H54 (cell line): ENCODE measurements at regions not wholly inside any gene's neighbourhood (a gene's known extent, or its start where the extent isn't known, plus 50 kb on each side); places are given as distances from the start of the nearest gene placed in this dataset.
"Not testable (repeated sequence)": the region's sequence is repeated elsewhere in the genome, so short reads cannot be mapped to it uniquely, and the experiment has no call there.

Source experiments
- DNase-seq: peaks from one replicate; pipeline ENCODE4 v3.0.0; 2011; ENCODE audit warnings: low spot score, mixed read lengths; ENCODE audit not compliant: insufficient read length
- FAIRE-seq: peaks from 3 replicates; lab custom pipeline; 2011; peaks lifted over from hg19 to GRCh38; lab: Jason Lieb, UNC
- POLR2A ChIP-seq: IDR thresholded peaks from 2 replicates; pipeline ENCODE4 v1.6.1; 2011; ENCODE audit warnings: low read depth, mild to moderate bottlenecking, low read length

DNA sequence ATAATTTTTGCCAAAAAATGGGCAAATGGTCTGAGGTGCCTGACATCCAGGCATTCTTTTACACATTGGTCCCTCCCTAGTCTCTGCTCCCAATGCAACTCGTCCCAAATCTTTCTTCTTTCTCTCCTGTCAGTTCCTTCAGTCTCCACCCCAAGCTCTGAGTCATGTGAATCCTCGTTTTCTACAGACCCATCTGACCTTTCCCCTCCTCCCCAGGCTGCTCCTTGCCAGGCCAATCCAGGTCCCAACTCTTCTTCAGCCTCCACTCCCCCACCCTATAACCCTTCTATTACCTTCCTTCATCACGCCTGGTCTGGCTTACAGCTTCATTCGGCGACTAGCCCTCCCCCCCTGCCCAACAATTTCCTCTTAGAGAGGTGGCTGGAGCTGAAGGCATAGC is 55.3 kb downstream of the BBS10 start:
- FAIRE-seq, DNase-seq: not testable (repeated sequence)

DNA sequence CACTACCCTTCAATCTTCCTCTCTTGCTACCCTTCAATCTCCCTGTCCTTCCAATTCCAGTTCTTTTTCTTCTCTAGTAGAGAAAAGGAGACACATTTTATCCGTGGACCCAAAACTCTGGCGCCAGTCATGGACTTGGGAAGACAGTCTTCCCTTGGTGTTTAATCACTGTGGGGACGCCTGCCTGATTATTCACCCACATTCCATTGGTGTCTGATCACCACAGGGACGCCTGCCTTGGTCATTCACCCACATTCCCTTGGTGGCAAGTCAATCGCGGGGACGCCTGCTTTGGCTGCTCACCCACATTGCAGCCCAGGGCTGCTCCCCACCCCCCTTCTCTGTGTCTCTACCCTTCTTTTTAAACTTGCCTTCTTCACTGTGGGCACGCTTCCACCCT is 55.9 kb downstream of the BBS10 start:
- DNase-seq, FAIRE-seq: not testable (repeated sequence)

DNA sequence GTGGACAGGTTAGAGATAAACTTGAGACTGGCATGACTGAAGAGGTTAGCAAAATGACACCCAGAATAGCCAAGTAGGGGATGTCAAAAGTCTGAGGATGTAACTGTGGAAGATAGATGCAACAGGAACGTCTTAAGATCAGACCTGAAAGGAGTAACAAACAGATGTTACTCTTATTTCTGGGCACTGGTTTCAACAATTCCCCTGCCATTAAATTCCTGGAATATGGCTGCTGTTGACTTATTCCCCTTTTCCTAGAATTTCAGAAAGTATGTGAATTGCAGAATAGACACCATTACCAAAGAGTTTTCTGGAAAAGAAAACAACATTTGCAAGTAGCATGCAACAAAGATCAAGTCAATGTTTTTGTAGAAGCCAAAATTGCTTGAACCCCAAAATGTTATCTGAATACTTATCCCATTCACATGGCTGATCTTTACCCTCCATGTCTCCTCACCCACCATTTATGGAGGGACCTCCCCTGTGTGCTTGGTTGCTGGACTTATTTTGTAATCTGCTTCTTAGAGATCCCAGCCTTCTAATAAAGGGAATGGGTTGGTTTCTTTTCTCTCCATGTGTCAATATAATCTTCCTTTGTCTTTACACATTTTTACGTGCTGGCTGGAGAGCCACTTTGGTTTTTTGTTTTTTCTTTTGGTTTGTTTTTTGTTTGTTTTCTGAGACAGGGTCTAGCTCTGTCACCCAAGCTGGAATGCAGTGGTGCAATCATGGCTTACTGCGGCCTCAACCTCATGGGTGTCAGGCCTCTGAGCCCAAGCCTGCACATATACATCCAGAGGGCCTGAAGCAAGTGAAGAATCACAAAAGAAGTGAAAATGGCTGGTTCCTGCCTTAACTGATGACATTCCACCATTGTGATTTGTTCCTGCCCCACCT is 57.0 kb downstream of the BBS10 start:
- no peak for TF ChIP-seq POLR2A
- FAIRE-seq (no peak), DNase-seq (no peak)

DNA sequence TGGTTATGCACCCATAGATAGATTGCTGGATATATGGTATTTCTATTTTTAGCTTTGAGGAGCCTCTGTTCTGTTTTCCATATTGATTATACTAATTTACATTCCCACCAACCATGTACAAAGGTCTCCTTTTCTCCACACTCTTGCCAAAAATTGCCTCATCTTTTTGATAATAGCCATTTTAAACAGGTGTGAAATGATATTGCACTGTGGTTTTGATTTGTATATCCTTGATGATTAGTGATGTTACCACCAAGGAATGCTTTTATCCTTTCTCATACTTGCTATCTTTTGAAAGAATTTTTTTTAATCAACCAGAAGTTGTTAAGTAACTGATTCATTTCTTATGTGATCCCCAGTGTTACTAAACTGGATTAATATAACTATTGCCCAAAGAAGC is 60.0 kb downstream of the BBS10 start:
- TF ChIP-seq POLR2A: no peak
- DNase-seq (no peak), FAIRE-seq (no peak)

DNA sequence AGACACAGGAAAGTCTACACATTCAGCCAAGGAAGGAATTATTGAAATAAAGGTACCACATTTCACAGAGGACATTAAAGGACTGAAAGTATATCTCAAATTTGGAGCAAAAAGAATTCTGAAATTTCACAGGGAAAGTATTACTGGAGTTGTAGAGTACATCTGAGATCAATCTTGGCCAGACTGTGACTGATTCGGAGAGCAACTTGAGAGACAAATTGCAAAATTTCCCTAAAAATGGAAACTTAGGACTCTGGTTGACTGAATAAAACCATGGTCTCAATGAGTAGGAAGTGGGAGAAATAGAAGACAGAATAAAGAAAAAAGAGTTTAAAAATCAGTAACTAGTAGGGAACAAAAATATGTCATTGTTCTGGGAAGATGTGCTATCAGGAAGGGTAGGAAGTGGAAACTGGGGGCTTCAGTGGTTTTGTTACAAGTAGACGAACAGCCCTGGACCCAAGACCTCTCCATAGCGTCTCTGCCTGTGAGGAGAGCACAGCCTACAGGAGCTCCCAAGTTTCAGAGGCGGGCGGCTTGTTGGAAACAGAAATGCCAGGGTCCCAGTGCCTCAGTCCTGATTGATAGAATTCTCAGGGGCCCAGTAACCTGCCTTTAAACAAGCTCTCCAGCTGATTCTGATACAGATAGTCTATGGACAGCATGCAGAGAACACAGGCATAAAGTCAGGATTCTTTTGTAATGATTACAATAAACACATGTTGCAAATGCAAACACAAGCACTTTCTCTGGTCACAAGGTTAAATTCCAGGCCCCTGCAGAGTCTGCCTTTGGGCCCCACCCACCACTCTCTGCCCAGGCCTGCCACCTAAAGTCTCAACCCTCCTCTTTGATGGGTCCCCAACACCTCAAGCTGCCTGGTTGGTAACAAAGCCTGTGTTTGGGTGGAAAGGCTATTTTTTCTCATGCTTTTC is 63.1 kb downstream of the BBS10 start:
- DNase-seq (no peak), FAIRE-seq (peak; percentile 73)
- TF ChIP-seq POLR2A: no peak

DNA sequence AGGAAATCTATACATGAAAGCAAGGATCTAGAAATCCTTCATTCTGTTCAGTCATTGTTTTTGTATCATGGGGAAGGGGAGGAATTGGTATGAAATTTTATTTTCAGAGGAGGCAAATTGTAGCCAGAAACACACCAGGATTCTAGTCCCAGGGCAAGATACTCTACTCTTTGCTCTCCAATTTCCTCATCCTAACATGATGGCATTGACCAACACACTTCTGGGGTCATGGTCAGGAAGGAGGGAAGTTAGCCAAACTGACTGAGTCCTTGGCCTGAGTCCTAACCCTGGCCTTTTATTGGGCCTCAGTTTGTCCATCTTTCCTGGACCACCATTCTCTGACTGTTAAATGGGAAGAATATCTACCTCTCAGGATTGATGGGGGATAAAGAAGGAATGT is 65.5 kb downstream of the BBS10 start:
- FAIRE-seq (no peak), DNase-seq (no peak)
- TF ChIP-seq POLR2A: no peak

DNA sequence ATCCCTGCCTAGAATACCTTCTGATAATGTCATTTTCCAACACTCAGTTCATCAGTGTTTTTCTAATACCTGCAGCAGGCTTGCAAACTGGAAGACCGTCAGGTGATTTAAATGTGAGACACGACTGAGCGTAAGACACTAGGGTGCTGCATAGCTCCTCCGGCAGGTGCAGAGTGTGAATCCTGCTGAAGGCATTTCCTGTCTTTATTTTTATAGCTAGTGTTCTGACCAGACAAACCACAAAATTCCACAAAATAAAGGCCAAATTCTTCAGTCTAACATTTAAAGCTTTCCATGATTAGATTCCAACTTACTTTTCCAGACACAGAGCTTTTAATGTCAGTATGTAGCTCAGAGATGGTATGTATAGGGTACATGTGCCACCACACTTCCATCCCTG is 70.7 kb downstream of the BBS10 start:
- no peak for FAIRE-seq
- no peak for TF ChIP-seq POLR2A
- DNase-seq: peak; percentile 27

DNA sequence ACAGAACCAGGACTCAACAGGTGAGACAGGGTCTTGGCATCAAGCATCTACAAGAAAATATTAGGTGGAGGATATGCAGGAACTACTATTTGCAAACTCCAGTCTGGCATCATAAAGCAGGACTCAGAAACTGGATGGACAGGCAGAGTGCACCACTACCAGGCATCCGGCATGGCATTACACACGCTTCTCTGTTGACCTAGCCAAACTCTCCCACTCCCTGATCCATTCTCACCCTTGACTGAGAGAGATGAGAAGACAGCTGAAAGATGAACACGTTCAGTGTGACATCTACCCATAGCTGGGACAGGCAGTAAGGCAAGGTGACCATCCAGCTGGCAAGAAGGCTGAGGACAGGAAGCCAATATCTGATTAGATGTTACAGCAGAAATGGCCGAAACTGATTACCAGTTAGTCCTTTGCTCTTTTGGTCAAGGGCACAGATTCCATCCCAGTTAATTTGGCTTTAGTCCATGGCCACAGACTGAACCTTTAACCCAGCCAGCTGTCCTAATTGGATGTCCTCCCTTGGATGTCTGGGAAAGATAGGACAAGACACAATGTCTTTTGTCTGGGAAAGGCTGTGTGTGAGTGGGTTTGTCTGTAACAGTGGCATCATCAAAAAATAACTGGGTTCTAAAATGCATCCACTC is 71.6 kb downstream of the BBS10 start:
- DNase-seq (no peak), FAIRE-seq (no peak)
- TF ChIP-seq POLR2A: no peak

DNA sequence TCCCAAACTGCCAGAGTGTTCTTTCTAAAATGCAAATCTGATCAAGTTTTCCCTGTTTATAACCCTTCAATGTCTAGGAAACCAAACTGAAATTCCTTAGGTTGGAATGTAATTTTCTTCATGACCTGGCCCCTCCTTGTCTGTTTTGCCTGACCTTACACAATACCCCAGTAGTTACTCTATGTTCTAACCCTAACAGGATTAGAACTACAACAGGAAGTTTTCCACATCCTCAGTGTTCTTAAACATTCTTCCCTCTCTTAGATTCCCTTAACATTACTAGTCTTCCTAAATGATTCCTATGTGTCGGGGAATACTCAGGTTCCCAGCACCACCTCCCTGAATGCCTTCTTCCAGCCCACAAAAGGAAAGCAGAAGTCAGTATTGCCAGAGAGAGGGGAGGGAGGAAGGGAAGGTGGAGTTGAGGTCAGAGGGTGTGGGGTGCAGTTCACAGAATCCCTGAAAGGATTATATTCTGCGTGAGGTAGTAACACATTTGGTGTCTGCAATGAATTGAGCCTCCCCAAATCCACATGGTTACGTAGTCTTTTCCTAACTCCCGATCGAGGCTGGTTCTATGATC is 72.6 kb downstream of the BBS10 start:
- no peak for TF ChIP-seq POLR2A
- no peak for DNase-seq
- FAIRE-seq: no peak

DNA sequence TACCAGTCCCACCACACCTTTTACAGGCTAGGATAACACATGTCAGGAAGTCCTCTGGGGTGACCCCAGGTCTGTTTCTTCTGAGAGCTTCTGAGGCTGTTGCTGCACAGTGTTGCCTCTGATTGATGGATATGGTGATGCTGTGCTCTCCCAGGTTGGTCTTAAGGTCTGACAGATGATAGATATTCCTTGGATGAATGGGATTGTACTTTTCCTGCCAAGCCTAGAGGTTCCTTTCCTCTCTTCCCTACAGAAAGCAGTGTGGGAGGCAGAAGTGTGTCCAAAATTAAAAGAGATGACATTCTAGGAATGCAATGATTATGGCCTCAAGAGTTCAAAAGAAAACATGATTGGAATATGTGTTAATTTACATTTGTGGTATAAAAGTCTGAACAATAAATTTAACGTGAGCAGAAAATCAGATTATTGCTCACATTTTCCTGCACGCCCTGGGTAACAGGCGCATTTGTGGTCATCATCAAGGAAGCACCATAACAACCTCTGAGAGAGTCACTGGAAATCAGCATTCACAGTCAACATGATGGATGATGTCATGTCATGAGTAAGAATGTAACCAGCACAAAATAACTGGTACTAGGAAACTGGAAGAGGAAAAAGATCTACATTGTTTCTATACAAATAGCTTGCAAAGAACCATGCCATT is 73.7 kb downstream of the BBS10 start:
- no peak for TF ChIP-seq POLR2A
- DNase-seq (no peak), FAIRE-seq (no peak)

DNA sequence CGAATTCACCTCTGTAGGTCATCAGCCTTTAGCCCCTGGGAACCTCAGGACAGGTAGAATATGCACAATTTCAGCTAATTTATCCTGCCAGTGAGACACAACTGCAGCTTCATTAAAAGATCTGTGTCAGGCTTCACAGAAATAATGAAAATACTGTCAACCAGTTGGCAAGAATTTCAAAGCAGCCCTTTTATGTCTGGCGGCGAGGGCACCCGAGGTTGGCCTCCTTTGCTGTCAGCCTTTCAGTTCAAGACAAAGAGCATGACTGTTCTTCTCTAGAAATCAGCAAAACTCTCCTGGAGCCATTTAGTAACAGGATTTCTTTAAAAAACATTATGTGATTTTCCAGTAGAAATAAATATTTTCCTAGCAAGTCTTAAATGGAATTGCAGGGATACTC is 75.9 kb downstream of the BBS10 start:
- DNase-seq (no peak), FAIRE-seq (no peak)
- TF ChIP-seq POLR2A: no peak

DNA sequence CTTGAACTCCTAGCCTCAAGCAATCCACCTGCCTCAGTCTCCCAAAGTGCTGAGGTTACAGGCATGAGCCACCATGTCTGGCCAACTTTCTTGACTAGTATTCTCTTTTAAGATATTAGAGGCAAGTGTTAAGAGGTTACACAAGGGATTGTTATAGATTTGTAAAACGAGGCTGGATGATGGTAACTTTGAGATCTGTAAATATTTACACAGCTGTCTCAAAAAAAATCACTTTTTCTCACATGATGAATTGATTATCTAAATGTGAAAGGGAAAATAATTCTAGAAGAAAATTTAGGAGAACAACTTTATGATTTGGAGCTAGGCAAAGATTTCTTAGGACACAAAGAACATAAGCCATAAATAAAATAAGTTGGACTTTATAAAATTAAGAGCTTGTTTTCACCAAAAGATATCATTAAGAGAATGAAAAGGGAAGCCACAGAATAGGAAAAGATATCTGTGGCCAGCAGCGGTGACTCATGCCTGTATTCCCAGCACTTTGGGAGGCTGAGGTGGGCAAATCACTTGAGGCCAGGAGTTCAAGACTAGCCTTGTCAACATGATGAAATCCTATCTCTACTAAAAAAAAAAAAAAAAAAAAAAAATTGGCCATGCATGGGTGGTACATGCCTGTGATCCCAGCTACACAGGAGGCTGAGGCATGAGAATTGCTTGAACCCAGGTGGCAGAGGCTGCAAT is 77.4 kb downstream of the BBS10 start:
- FAIRE-seq (no peak), DNase-seq (no peak)
- no peak for TF ChIP-seq POLR2A
